ENCODE measurements at regions not wholly inside any gene's neighbourhood (a gene's known extent, or its start where the extent isn't known, plus 50 kb on each side); places are given as distances from the start of the nearest gene placed in this dataset.
"Not testable (repeated sequence)": the region's sequence is repeated elsewhere in the genome, so short reads cannot be mapped to it uniquely, and the experiment has no call there.

DNA sequence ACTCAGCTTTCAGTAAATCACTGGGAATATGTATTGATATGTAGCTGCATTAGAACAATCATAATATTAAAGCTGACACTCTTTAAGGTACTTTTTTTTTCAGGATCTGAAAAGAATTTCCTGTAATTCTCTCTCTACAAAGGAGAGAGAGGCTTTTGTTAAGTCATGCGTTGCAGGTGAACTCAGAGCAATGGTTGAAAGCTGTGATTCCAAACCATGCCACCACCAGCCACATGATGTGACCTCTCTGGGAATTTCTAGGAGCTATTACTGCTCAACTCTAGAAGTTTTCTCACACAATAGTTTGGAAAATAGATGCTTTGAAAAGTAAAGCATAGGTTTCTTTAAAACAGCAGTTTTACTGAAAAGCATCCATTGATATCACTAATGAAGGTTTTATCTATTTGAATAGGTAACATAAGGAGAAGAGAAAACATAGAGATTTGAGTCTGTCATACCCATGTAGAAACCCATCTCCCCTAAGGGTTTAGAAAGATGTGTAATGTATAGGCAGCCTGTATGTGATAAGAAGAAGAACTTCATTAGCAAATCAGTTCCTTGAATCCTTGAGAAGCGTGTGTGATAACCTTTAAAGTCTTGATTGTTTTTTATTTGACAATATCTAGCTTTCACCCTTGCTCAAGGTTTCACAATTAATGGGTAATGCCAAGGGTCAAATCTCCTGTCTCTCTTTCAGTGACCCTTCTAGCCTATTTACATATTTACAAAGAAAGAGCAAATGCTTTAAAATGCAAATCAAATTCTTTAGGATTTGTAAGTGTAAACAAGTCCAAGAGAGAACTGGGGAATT is 161.0 kb upstream of the ANKRD50 start:
- DNase-seq = no peak

GRCh38 chr4:124872659-124873058 is 160.1 kb upstream of the ANKRD50 start:
- no peak for DNase-seq

DNA sequence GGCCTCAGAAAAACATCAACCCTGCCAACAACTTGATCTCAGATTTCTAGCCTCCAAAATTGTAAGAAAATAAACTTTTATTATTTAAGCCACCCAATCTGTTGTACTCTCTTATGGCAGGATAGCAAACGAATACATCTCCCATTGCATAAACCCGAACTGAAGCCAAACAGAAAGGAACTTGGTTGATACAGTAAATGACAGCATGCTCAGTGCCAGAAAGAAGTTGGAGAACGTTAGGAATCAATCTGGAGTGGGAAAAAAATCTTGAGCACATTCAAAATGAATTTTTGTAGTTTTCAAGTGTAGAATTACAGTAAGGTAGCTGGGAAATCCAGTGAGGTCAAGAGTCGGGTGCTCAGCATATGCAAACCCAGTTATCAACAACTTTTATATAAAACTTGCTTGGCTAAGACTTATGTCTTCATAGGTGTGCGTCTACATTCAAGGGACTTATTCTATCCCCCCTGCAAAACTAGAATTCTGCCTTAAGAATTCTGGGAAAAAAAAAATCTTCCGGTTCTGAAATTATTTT is 157.5 kb upstream of the ANKRD50 start:
- no peak for DNase-seq

DNA sequence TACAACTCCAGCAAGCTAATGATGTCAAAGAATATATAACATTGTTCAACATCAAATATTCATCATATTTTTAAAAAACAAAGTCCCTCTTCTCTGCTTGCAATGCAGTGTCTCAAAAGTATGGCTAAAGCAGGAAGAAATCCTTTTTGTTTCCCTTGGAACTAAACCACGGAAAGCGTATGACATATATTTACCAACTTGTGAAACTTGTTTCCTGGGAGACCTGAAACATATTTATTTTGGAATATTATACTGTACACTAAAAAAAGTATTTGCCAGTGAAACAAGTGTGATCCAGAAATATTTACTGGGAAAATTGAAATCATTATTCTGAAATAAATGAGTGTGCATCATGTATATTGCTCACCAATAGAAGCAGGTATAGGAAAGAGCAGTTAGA is 156.0 kb upstream of the ANKRD50 start:
- DNase-seq = no peak

DNA sequence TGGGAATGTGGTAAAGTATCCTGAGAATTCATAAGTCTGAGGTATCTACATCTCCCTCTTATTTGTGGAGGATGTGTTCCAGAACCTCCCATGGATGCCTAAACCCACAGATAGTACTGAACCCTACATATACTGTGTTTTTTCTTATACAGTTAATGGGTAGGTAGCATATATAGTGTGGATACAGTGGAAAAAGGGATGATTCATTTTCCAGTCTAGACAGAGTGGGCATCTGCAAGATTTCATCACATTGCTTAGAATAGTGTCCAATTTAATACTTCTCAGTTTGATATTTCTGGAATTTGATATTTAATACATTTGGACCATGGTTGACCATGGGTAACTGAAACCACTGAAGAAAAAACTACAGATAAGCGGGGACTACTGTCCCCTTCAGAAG is 155.0 kb upstream of the ANKRD50 start:
- DNase-seq = no peak

DNA sequence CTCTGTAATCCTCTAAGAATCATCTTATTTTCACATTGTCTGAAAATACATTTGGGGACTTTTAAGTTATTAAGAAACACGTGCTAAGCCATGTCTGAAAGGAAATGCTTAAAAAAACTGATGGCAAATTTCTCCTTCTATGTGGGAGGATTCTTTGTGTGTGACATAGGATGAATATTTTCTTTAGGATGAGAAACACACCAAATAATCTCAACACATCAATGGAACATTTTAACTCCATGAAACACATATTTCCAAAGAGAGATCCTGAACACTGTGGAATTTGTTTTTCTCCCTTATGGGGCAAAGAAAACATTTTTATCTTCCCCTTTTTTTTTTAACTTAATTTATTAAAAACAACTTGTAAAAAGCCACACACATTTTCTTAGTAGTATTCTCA is 153.8 kb upstream of the ANKRD50 start:
- no peak for DNase-seq

DNA sequence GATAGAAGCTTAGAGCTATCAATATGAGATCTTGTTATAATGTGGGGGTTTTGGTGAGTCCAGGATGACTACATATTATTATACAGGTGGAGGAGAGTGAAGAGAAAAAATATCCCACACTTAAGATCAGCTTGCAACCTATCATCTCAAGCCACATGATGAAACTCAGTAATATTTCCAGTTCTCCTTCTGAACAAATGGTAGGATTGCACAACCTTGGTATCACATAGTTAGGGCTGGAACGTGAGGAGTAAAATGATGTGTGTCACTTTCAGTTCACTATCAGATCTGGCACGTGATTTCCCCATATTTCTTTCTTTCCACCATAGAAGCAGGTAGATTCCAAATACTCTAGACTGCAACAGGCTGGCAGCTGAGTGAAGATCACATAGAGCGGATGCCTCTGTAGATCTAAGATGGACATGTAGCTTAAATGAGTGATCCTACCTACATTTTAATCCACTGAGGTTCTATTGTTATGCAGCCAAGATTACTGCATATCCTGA is 150.6 kb upstream of the ANKRD50 start:
- no peak for DNase-seq

GRCh38 chr4:124862261-124862660 is 149.7 kb upstream of the ANKRD50 start:
- DNase-seq = no peak

DNA sequence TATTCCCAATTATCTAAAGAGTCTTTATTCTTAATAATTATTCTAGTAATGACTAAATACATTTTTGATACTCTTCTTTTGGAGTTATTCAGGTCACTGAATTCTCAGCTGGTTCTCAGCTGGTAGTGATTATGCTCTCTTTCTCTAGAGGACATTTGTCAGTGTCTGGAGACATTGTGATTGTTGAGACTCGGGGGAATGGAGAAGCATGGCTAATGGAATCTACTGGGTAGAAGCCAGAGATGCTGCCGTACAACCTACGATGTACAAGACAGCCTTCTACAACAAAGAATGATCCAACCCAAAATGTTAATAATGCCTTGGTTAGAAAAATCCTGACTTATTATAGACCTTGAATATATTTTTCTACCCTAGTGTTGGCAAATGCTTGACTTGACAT is 149.2 kb upstream of the ANKRD50 start:
- no peak for DNase-seq

DNA sequence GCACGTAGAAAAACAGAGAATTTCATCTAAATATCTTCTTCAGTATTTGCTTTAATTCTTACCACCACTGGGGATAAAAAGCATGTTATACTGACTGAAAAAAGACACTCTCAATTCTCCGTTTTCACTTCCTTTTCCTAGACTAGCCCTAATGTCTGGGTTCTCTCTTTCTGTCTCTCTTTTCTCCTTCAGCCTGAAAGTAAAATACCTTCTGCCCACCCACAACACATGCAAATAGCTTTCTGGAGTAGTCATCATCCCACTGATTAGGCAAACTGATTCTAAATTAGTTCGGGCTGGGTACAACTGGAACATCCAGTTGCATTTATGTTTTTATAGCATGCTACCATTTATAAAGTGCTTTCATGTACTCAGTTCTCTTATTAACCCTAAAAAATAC is 142.4 kb upstream of the ANKRD50 start:
- DNase-seq = no peak

DNA sequence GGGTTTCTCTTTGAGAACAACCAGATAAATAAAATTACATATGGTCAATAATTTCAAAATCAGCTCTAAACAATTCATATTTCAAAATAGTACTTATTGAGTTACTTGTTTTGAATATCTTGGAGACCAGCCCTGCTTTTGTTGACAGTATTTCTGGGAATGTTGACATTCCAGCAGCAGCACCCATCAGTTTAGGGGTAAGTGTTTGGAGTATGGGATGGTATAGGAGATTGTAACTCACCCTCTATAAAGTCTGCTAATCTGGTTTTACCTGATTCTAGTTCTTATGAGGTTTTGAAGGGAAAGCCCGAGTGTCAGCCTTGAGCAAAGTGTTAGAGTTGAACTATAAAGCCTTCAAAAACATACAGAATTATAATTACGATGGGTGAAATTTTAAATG is 139.2 kb upstream of the ANKRD50 start:
- no peak for DNase-seq

DNA sequence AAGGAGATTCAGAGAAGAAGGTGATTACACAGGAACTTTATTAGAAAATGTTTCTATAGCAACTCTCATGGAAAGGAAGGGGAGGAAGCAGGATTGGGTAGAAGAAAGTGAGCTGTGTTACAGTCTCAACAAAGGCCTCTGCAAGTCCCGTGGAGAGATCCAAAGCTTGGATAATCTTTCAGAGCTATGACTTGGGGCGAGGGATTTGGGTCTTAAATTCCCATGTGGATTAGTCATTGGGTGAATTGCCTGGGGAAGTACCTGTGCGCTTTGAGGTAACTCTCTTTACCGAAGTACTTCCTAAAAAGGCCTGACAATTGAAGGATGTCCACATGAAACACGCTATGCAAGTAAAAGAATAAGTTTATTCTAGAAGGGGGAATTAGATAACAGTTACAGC is 133.8 kb upstream of the ANKRD50 start:
- no peak for DNase-seq

GRCh38 chr4:124839786-124840390 is 127.4 kb upstream of the ANKRD50 start:
- no peak for DNase-seq

GRCh38 chr4:124833831-124834505 is 121.4 kb upstream of the ANKRD50 start:
- no peak for DNase-seq

DNA sequence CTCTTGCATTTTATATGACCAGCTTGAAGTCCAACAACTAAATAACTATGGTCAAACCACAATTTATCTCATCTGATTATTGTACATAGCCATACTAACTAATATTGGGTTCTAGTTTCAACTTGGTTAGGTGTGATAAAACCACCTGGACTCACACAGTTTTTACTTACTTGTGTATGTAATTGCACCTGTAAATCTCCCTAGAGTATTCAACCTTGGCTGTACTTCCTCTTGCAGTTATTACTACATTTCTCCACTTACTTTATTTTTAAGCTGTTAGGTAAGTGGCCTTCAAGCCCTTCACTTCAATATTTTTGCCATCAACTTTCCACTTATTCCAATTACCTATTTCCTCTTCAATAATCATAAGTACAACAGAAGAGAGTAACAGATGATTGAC is 115.8 kb upstream of the ANKRD50 start:
- no peak for DNase-seq

GRCh38 chr4:124817531-124817930 is 105.0 kb upstream of the ANKRD50 start:
- no peak for DNase-seq

DNA sequence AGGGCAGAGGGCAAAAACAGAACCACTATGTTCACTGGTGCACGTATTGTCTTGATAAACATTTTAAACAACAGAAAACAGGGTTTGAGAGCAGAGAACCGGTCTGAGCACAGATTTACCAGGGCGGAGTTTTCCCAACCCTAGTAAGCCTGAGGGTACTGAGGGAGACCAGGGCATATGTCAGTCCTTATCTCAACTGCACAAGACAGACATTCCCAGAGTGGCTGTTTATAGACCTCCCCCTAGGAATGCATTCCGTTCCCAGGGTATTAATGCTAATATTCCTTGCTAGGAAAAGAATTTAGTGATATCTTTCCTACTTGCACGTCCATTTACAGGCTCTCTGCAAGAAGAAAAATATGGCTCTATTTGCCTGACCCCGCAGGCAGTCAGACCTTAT is 99.7 kb upstream of the ANKRD50 start:
- DNase-seq = not testable (repeated sequence)

DNA sequence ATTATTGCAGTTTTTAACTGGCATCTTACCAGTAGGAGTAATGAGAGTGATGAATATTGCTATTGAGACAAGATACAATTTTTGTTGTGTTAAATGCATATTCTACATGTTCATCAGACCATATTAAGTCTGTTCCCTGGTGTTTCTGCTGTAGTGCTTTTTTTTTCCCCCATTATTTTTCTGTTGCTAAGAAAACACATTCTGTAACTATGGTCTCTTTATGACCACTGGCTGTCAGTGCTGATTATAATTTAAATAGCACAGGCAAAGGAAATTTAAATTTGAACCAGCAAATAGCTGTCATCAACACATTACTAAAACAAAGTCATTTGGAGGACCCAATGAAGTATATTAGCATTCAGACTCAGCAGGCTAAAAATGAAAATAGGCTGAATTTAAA is 98.3 kb upstream of the ANKRD50 start:
- DNase-seq = no peak

DNA sequence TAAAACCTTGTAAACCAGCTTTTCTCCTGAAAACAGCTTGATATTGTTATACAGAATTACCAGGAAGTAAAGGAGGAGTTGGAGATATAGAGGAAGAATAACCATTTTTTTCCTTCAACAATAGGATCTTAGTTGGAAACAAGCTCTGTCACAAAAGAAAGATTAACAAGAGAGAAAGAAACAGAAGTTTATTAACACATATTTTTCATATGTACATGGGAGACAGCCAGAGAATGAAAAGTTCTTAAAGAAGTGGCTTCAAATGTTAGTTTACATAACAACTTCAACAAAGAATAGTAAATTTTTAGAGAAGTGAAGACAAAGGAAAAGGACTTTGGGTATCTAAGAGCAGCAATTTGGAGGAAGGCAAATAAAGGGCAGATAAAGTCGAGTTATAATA is 94.9 kb upstream of the ANKRD50 start:
- DNase-seq = no peak

- no peak for DNase-seq
Measured at GRCh38 chr4:124806403-124806802, 93.9 kb upstream of the ANKRD50 start.

- no peak for DNase-seq
Measured at GRCh38 chr4:124804584-124804983, 92.1 kb upstream of the ANKRD50 start.

GRCh38 chr4:124804041-124804440 is 91.5 kb upstream of the ANKRD50 start:
- no peak for DNase-seq

- no peak for DNase-seq
Measured at GRCh38 chr4:124803641-124804040, 91.1 kb upstream of the ANKRD50 start.

- DNase-seq = no peak
Measured at GRCh38 chr4:124803026-124803425, 90.5 kb upstream of the ANKRD50 start.

All from NCI-H345 (cell line).